Right lobe of liver (tissue), 6 donors: ENCODE measurements at regions not wholly inside any gene's neighbourhood (a gene's known extent, or its start where the extent isn't known, plus 50 kb on each side); places are given as distances from the start of the nearest gene placed in this dataset.

Experiments used
- ATAC-seq, 4 donors: fragments of 200-7000 bp; cut with Tn5 transposase; one replicate each; pipeline ENCODE4 v1.9.1; 2020; ENCODE audit warnings: mild to moderate bottlenecking in 4 of 4, moderate library complexity in 4 of 4
- DNase-seq, 3 donors: peaks; one replicate each; pipeline ENCODE4 v3.0.0-alpha.2; 2020
- H3K27ac ChIP-seq, 3 donors: fragments of 200-600 bp; one replicate each; pipeline ENCODE4 v1.8.0; 2022
- H3K27me3 ChIP-seq, 2 donors: fragments of 200-600 bp; one replicate each; pipeline ENCODE4 v1.8.0; 2022
- H3K36me3 ChIP-seq, 4 donors: fragments of 200-600 bp; sonication (generic) in 1 of 4; one replicate each; pipeline versions ENCODE4 v1.5.1 to v1.8.0; 2017 to 2022; ENCODE audit warnings: control low read depth in 1 of 4
- H3K4me1 ChIP-seq, 4 donors: fragments of 200-600 bp; sonication (generic) in 1 of 4; one replicate each; pipeline versions ENCODE4 v1.5.1 to v1.8.0; 2017 to 2022; ENCODE audit warnings: control low read depth in 1 of 4
- H3K4me3 ChIP-seq, 3 donors: fragments of 200-600 bp; one replicate each; pipeline ENCODE4 v1.8.0; 2022
- H3K9me3 ChIP-seq, 4 donors: fragments of 200-600 bp; sonication (generic) in 1 of 4; one replicate each; pipeline versions ENCODE4 v1.5.1 to v1.8.0; 2017 to 2022; ENCODE audit warnings: control low read depth in 1 of 4
- POLR2A ChIP-seq: fragments of 450-650 bp; IDR thresholded peaks from one replicate; pipeline ENCODE4 v1.6.1; 2017; ENCODE audit warnings: antibody characterized with exemption, mild to moderate bottlenecking
- WGBS: methylation state at CpG from one replicate; pipeline ENCODE4 v1.1.6; 2018; ENCODE audit warnings: low coverage, low lambda C conversion rate; ENCODE audit not compliant: insufficient coverage; ENCODE audit errors: missing lambda C conversion rate; 5-methylcytosine and 5-hydroxymethylcytosine counted together
- intact Hi-C, 2 donors: fragments of 100-400 bp; cut with DNase I; formaldehyde crosslinking; loops; one replicate each; pipeline versions ENCODE4 v1.11.2 to v1.14.1; 2022
- TF ChIP-seq, protein P1 (sequence below), 4 donors: fragments of 200-600 bp in 3 of 4; fragments of 450-650 bp in 1 of 4; IDR thresholded peaks; one replicate each; pipeline versions ENCODE4 v1.5.1 to v1.8.0; 2016 to 2022; ENCODE audit warnings: antibody characterized with exemption in 4 of 4, mild to moderate bottlenecking in 2 of 4
- donor health status: DM: no; HTN: yes; CAD: no.
- donor health status: DM: no; HTN: no; CAD: no.
- donor health status: DM: no; HTN: no; CAD: no.
- donor health status: DM: no; HTN: yes; CAD: no.
- donor health status: DM: no; HTN: yes; CAD: no.

DNA sequence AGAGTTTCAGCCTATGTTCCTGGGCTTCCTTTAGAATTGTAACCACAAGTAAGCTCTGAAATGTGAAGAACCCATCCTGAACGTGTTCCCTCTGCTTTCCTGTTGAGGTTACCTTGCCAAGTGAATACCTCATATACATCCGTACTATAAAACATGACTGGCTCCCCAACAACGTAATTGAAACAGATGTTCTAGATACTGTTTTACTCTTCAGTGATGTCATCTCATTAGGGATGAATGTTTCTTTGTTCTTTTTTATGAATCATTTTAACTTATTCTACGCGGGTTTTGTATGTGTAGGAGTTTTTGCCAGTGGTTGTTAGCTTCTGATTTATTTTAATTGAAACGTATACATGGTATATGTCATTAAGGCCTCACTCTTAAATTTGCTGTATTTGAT lies 166.8 kb downstream of the SAMD5 start:
- Histone ChIP-seq H3K36me3 (no peaks in the 10 kb centered on the region), H3K27ac (no peak overlapping the region), H3K9me3 (no peaks in the 10 kb centered on the region), H3K27me3 (no peaks in the 10 kb centered on the region), H3K4me1 (no peaks in the 10 kb centered on the region), H3K4me3 (no peak overlapping the region)
- TF ChIP-seq POLR2A: no peak
- intact Hi-C loops: no loop called here
- DNase-seq (no peak), ATAC-seq (no peak)
- WGBS: 72% methylated on average over 6 of the region's 6 CpGs

DNA sequence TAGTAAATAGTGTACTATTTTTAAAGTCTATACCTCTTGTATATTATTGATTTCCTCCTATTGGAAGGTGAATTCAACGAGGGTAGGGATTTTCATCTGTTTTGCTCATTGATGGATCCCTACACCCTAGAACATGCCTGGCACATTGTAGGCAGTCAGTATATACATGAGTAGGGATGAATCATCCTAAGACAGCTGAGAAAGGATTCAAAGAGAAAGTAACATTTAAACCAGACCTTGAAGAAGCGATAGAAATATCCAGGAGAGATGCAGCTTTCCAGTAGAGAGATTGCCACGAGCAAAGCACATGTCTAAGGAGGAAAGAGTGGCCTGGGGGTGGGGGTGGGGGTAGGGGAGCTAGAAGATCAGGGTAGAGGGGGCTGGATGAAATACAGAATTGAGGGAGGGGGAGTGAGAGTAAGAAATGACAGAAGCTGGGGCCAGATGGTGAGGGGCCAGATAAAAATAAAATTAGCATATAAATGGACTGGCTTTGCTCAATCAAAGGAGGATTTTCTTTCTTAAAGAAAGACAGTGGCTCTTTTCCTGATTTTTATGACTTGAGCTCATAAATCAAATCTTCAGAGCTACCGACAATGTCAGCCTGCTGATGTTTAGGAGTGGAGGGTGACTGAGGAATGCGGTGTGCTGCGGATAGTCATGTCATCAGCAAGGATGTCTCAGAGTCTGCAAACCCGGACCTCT lies 168.2 kb downstream of the SAMD5 start:
- H3K4me1 ChIP-seq: no peaks in the 10 kb centered on the region
- no peaks in the 10 kb centered on the region for H3K36me3 ChIP-seq
- H3K27ac ChIP-seq: no peak overlapping the region
- H3K4me3 ChIP-seq: no peak overlapping the region
- H3K27me3 ChIP-seq: no peaks in the 10 kb centered on the region
- TF ChIP-seq, protein P1, sequence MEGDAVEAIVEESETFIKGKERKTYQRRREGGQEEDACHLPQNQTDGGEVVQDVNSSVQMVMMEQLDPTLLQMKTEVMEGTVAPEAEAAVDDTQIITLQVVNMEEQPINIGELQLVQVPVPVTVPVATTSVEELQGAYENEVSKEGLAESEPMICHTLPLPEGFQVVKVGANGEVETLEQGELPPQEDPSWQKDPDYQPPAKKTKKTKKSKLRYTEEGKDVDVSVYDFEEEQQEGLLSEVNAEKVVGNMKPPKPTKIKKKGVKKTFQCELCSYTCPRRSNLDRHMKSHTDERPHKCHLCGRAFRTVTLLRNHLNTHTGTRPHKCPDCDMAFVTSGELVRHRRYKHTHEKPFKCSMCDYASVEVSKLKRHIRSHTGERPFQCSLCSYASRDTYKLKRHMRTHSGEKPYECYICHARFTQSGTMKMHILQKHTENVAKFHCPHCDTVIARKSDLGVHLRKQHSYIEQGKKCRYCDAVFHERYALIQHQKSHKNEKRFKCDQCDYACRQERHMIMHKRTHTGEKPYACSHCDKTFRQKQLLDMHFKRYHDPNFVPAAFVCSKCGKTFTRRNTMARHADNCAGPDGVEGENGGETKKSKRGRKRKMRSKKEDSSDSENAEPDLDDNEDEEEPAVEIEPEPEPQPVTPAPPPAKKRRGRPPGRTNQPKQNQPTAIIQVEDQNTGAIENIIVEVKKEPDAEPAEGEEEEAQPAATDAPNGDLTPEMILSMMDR (IDR thresholded peaks at IDR 0.05): no peak
- TF ChIP-seq POLR2A: no peak
- H3K9me3 ChIP-seq: no peaks in the 10 kb centered on the region
- intact Hi-C loops: no loop called here
- WGBS: 60% methylated on average over 5 of the region's 7 CpGs
- DNase-seq (no peak), ATAC-seq (no peak)

DNA sequence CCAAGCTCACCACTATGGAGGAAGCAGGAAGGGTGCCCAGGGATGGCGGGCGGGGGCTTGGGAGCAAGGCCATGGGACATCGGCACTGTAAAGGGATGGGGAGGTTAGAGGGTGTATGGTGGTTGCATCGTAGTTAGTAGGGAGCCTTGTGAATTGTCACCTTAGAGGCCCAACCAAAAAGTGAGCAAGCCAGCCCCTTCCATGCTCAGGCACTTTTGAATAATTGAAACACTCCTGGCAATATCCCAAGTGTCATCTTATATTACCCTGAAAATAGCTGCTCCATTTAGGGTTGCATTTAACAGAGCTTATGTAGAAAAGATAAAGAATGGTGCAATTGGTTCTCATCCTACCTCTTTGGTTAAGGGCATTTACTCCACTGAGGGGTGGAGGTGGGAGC lies 169.2 kb downstream of the SAMD5 start:
- H3K27ac ChIP-seq: no peak overlapping the region
- intact Hi-C loops: no loop called here
- no peaks in the 10 kb centered on the region for H3K4me1 ChIP-seq
- no peaks in the 10 kb centered on the region for H3K36me3 ChIP-seq
- ATAC-seq (no peak), DNase-seq (no peak)
- H3K9me3 ChIP-seq: no peaks in the 10 kb centered on the region
- 50% methylated on average over 2 of the region's 4 CpGs for WGBS
- no peak overlapping the region for H3K4me3 ChIP-seq
- no peak for TF ChIP-seq POLR2A
- TF ChIP-seq, protein P1 (IDR thresholded peaks at IDR 0.05): no peak
- no peaks in the 10 kb centered on the region for H3K27me3 ChIP-seq

DNA sequence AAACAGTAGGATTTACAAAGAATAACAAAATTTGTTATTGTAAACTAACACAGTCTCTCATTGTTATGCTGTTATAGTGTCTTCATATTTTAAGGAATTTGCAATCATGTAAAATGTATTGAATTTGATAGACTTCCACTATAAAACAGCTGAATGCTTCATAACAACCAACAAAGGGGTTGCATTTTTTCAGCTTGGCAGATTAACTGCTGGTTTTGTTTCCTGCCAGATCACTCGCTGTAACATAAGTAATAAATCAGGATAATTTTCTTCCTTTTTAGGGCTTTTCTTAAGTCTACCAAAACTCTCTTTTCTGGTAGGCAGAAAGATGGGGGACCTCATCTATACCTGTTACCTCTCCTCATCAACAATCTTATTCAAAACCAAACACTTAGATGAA lies 169.8 kb downstream of the SAMD5 start:
- no peak for ATAC-seq
- intact Hi-C loops: no loop called here

DNA sequence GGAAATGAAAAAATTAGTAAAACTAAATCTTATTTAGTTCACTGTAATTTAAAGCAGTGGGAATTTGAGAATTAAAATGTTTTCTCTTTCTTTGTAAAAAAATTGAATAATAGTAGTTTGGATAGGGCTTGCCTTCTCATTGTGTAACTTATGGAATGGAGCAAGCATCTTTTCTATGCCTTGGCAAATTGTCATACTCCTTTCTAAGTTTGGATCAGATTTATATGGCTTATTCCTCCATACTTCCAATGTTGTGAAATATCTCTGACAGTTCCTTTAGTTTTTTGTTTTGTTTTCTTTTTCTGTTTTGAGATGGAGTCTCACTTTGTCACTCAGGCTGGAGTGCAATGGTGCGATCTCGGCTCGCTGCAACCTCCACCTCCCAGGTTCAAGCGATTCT lies 176.4 kb downstream of the SAMD5 start:
- intact Hi-C loops: no loop called here
- 90% methylated on average over 4 of the region's 4 CpGs for WGBS
- no peak for TF ChIP-seq POLR2A
- TF ChIP-seq, protein P1 (IDR thresholded peaks at IDR 0.05): no peak
- Histone ChIP-seq H3K9me3 (no peaks in the 10 kb centered on the region), H3K36me3 (no peaks in the 10 kb centered on the region), H3K4me1 (no peaks in the 10 kb centered on the region), H3K4me3 (no peak overlapping the region), H3K27me3 (no peaks in the 10 kb centered on the region), H3K27ac (no peak overlapping the region)
- DNase-seq: no peak
- no peak for ATAC-seq

More for the DNA sequence above, 169.8 kb downstream of the SAMD5 start:
- no peaks in the 10 kb centered on the region for H3K9me3 ChIP-seq
- 43% methylated on average over 1 of the region's 1 CpG for WGBS
- TF ChIP-seq, protein P1 (IDR thresholded peaks at IDR 0.05): no peak
- TF ChIP-seq POLR2A: no peak
- DNase-seq: no peak
- H3K27me3 ChIP-seq: no peaks in the 10 kb centered on the region
- H3K27ac ChIP-seq: no peak overlapping the region
- H3K36me3 ChIP-seq: no peaks in the 10 kb centered on the region
- H3K4me1 ChIP-seq: no peaks in the 10 kb centered on the region
- no peak overlapping the region for H3K4me3 ChIP-seq
